ENCODE measurements at regions not wholly inside any gene's neighbourhood (a gene's known extent, or its start where the extent isn't known, plus 50 kb on each side); places are given as distances from the start of the nearest gene placed in this dataset.

GRCh38 chr20:57890202-57890800 is 180.5 kb upstream of the PMEPA1 start:
- Histone ChIP-seq H3K4me1 (no peaks in the 10 kb centered on the region), H3K27me3 (no peaks in the 10 kb centered on the region), H3K36me3 (no peaks in the 10 kb centered on the region), H3K9me3 (no peaks in the 10 kb centered on the region), H3K4me3 (no peak overlapping the region), H3K27ac (no peak overlapping the region), H3K9ac (ENCODE audit: low read depth in 2 of 2, low read length in 2 of 2) (no peak overlapping the region)
- intact Hi-C loops (cut with DNase I): no loop called here
- TF ChIP-seq CTCF (IDR thresholded peaks at IDR 0.05): no peak
- no peak for DNase-seq

- Histone ChIP-seq H3K9me3 (no peaks in the 10 kb centered on the region), H3K27ac (no peak overlapping the region), H3K4me3 (no peak overlapping the region), H3K36me3 (no peaks in the 10 kb centered on the region), H3K4me1 (no peaks in the 10 kb centered on the region), H3K9ac (ENCODE audit: low read depth in 2 of 2, low read length in 2 of 2) (no peak overlapping the region), H3K27me3 (no peaks in the 10 kb centered on the region)
- no peak for TF ChIP-seq CTCF (IDR thresholded peaks at IDR 0.05)
- intact Hi-C loops (cut with DNase I): no loop called here
- DNase-seq: no peak
Measured at GRCh38 chr20:57888591-57888990, 178.8 kb upstream of the PMEPA1 start.

GRCh38 chr20:57884956-57885355 is 175.1 kb upstream of the PMEPA1 start:
- TF ChIP-seq CTCF (IDR thresholded peaks at IDR 0.05): no peak
- H3K4me1 ChIP-seq: no peaks in the 10 kb centered on the region
- H3K27ac ChIP-seq: no peak overlapping the region
- H3K9me3 ChIP-seq: no peaks in the 10 kb centered on the region
- H3K9ac ChIP-seq (ENCODE audit: low read depth in 2 of 2, low read length in 2 of 2): no peak overlapping the region
- intact Hi-C loops (cut with DNase I): no loop called here
- DNase-seq: no peak
- no peaks in the 10 kb centered on the region for H3K27me3 ChIP-seq
- H3K4me3 ChIP-seq: no peak overlapping the region
- H3K36me3 ChIP-seq: no peaks in the 10 kb centered on the region

- Histone ChIP-seq H3K4me1 (no peaks in the 10 kb centered on the region), H3K9ac (ENCODE audit: low read depth in 2 of 2, low read length in 2 of 2) (no peak overlapping the region), H3K4me3 (no peak overlapping the region), H3K27ac (no peak overlapping the region), H3K9me3 (no peaks in the 10 kb centered on the region), H3K27me3 (no peaks in the 10 kb centered on the region), H3K36me3 (no peaks in the 10 kb centered on the region)
- no peak for DNase-seq
- intact Hi-C loops (cut with DNase I): no loop called here
- no peak for TF ChIP-seq CTCF (IDR thresholded peaks at IDR 0.05)
Measured at GRCh38 chr20:57883761-57884160, 173.9 kb upstream of the PMEPA1 start.

- Histone ChIP-seq H3K36me3 (no peaks in the 10 kb centered on the region), H3K4me3 (no peak overlapping the region), H3K27ac (no peak overlapping the region), H3K9me3 (no peaks in the 10 kb centered on the region), H3K9ac (ENCODE audit: low read depth in 2 of 2, low read length in 2 of 2) (no peak overlapping the region), H3K27me3 (no peaks in the 10 kb centered on the region), H3K4me1 (no peaks in the 10 kb centered on the region)
- no peak for DNase-seq
- intact Hi-C loops (cut with DNase I): no loop called here
- no peak for TF ChIP-seq CTCF (IDR thresholded peaks at IDR 0.05)
Measured at GRCh38 chr20:57883224-57883623, 173.4 kb upstream of the PMEPA1 start.
